GM19324 (cell line): ENCODE measurements at regions not wholly inside any gene's neighbourhood (a gene's known extent, or its start where the extent isn't known, plus 50 kb on each side); places are given as distances from the start of the nearest gene placed in this dataset.

ENCODE experiments used
- ATAC-seq: cut with Tn5 transposase; IDR thresholded peaks from one replicate; pipeline ENCODE4 v1.9.1; 2021; ENCODE audit warnings: mild to moderate bottlenecking, moderate library complexity; ENCODE audit not compliant: unreplicated experiment, low FRiP score

- no peak for ATAC-seq
These were observed 164.6 kb upstream of the GJB5 start for GRCh38 chr1:34590211-34590623.

- ATAC-seq: no peak
These were observed 162.9 kb upstream of the GJB5 start for GRCh38 chr1:34591751-34592629.

- no peak for ATAC-seq
These were observed 156.9 kb upstream of the GJB5 start for GRCh38 chr1:34597877-34598514.

- no peak for ATAC-seq
These were observed 151.9 kb upstream of the GJB5 start for GRCh38 chr1:34602907-34603306.

- ATAC-seq: no peak
These were observed 151.3 kb upstream of the GJB5 start for GRCh38 chr1:34603594-34603993.

GRCh38 chr1:34606504-34606903 is 148.3 kb upstream of the GJB5 start:
- no peak for ATAC-seq

GRCh38 chr1:34610063-34610462 is 144.8 kb upstream of the GJB5 start:
- no peak for ATAC-seq

GRCh38 chr1:34611571-34611970 is 143.3 kb upstream of the GJB5 start:
- no peak for ATAC-seq

- no peak for ATAC-seq
These were observed 142.6 kb upstream of the GJB5 start for GRCh38 chr1:34612091-34612827.

- no peak for ATAC-seq
These were observed 137.3 kb upstream of the GJB5 start for GRCh38 chr1:34617321-34618118.

- ATAC-seq: no peak
These were observed 136.5 kb upstream of the GJB5 start for GRCh38 chr1:34618381-34618780.

GRCh38 chr1:34619256-34619655 is 135.6 kb upstream of the GJB5 start:
- ATAC-seq: no peak

- ATAC-seq: no peak
These were observed 132.9 kb upstream of the GJB5 start for GRCh38 chr1:34621916-34622315.

- no peak for ATAC-seq
These were observed 129.3 kb upstream of the GJB5 start for GRCh38 chr1:34625521-34626015.

GRCh38 chr1:34627465-34628240 is 127.2 kb upstream of the GJB5 start:
- no peak for ATAC-seq

GRCh38 chr1:34631126-34631525 is 123.7 kb upstream of the GJB5 start:
- no peak for ATAC-seq

- no peak for ATAC-seq
These were observed 115.1 kb upstream of the GJB5 start for GRCh38 chr1:34639701-34640100.

- ATAC-seq: no peak
These were observed 114.0 kb upstream of the GJB5 start for GRCh38 chr1:34640654-34641401.

- no peak for ATAC-seq
These were observed 112.2 kb upstream of the GJB5 start for GRCh38 chr1:34642679-34643078.
